22Rv1 (cell line): ENCODE measurements at regions not wholly inside any gene's neighbourhood (a gene's known extent, or its start where the extent isn't known, plus 50 kb on each side); places are given as distances from the start of the nearest gene placed in this dataset.

Experiments
- H3K27ac ChIP-seq: fragments of 450-650 bp; 2 replicates; pipeline ENCODE4 v1.5.1; 2017
- ZFX ChIP-seq: fragments of 450-650 bp; IDR thresholded peaks from 2 replicates; pipeline ENCODE4 v1.6.1; 2017; ENCODE audit warnings: antibody characterized with exemption, borderline replicate concordance
- TF ChIP-seq, protein P1 (sequence below): fragments of 450-650 bp; IDR thresholded peaks from 2 replicates; pipeline ENCODE4 v1.5.1; 2017; ENCODE audit warnings: mild to moderate bottlenecking

DNA sequence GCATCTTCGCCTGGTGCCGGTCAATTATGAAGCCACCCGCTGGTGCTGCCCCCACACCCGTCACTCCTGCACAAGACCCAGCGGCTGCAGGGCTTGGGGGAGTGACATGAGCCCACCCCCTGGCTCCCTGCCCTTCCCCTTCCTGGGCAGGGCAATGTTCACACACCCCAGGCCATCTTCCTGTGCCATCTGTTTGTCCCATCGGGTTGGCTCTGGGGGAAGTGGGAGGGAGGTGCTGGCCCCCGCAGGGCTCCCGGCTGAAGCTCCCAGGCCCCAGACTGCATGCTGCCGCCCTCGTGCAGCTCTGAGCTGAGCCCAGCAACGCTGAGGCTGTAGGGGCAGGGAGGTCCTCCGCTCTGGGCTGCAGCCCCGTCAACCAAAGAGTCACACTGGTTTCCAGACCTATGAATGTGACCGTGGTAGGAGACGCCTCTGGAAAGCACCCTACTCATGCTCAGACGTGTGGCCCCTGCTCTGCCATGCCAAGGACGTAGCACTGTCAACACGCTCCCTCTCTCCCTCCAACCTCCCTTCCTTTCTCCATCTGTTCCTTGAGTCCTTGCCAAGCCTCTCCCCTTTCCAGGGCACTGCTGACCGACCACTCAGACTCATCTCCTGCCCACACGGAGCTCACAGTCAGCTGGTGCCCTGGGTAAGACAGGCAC is 140.4 kb downstream of the ENGASE start:
- no peak overlapping the region for H3K27ac ChIP-seq
- TF ChIP-seq, protein P1, sequence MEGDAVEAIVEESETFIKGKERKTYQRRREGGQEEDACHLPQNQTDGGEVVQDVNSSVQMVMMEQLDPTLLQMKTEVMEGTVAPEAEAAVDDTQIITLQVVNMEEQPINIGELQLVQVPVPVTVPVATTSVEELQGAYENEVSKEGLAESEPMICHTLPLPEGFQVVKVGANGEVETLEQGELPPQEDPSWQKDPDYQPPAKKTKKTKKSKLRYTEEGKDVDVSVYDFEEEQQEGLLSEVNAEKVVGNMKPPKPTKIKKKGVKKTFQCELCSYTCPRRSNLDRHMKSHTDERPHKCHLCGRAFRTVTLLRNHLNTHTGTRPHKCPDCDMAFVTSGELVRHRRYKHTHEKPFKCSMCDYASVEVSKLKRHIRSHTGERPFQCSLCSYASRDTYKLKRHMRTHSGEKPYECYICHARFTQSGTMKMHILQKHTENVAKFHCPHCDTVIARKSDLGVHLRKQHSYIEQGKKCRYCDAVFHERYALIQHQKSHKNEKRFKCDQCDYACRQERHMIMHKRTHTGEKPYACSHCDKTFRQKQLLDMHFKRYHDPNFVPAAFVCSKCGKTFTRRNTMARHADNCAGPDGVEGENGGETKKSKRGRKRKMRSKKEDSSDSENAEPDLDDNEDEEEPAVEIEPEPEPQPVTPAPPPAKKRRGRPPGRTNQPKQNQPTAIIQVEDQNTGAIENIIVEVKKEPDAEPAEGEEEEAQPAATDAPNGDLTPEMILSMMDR, result no peak
- no peak for TF ChIP-seq ZFX

DNA sequence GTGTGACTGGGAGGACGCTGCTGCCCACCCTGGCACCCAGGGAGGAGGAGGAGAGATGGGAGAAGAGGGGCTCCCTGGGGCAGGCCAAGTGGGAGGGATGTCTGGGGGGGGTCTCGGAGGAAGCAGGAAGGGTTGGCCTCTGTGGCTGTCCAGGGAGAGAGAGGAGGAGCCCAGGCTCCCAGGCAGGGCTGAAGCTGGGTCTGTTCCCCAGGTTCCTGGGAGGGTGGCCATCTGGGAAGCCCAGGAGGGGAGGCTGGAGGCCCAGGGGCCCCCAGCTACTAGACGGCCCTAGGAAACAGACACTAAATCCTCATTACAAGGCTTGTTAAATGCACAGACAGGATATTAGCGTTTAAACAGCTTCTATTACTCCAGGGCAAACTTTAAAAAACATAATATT is 139.8 kb downstream of the ENGASE start:
- H3K27ac ChIP-seq, result no peak overlapping the region
- TF ChIP-seq, protein P1, result no peak
- TF ChIP-seq ZFX, result no peak

DNA sequence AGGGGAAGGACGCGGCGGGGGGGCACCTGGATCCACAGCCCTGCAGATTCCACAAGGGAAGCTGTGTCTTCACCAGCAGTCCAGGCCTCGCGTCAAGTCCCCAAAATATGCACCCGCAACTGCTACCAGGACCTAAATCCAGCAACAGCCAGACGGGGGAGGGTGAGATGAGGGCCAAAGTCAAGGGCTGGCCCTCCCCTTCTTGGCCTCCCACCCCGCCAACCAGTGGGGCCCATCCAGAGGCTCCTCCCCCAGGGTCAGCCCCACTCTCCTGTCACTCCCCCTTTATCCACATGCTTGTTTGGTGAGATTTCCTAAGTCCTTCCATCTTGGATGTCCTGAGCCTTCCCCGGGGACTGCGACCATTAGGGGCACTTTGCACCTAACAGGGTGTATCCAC is 138.7 kb downstream of the ENGASE start:
- H3K27ac ChIP-seq, result no peak overlapping the region
- TF ChIP-seq, protein P1, result no peak
- no peak for TF ChIP-seq ZFX

DNA sequence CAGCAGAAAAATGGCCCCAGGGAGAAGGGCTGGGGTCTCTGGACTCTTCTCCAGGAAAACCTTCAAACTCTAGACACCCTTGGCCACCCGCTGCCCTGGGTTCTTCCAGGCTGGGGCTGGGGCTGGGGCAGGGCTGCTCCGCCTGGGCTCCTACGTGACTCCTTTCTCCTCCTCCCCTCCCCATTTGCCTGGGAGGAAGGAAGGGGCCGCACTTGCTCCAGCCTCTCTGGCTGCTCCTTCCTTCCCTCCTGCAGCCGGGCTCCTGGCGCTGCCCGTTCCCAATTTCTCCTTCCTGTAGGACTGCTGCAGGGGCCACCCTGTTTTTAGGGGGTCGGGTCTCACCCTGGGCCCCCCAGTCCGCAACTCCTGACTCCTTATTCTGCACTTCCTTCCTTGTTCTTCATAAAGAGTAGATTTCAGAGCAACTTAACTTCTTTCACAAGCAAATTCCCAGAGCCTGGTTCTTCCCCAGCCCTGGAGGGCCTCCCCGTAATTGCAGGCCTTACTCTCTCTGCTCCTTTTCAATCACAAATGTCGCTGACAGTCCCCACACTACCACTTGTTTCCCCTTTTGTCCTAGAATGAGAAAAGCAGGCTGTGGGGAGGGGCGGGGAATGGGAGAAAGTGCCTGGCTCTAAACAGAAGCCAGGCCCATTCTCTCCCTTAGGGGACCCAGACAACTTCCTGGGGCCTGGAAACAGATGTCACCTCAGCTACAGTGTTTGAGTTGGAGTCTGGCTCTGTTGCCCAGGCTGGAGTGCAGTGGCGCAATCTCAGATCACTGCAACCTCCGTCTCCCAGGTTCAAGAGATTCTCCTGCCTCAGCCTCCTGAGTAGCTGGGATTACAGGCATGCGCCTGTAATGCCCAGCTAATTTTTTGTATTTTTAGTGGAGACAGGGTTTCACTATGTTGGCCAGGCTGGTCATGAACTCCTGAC is 137.8 kb downstream of the ENGASE start:
- no peak for TF ChIP-seq ZFX
- TF ChIP-seq, protein P1, result no peak
- no peak overlapping the region for H3K27ac ChIP-seq

DNA sequence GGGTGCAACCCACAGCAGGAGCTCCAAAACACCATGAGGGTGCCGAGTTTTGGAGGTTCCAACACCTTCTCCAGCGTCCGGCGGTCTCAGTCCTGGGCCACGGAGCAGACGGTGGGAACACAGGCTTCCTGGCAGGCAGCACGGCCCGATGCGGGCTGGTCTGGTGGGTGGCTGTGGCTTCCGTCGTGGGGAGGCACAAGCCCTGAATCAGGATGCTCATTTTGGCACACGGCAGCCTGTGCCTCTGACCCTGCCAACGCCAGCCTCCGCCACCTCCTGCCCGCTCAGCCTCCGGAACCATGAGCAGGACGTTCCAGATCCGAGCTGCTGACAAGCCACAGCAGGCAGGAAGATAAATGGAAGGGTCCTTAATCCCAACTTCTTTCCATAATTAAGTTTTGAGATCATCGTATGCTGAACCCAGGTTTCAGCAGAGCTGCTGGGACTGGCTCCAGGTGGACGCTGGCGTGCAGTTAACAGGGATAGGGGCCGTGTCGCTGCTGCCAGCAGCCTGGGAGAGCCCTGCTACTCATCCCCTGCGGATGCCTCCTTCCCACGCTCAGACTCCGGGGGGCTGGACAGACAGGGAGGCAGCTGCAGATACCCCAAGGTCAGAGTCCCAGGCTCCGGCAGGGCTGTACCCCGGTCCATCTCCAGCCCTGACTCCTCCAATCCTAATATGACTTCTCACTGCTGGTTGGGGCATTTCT is 136.6 kb downstream of the ENGASE start:
- H3K27ac ChIP-seq, result no peak overlapping the region
- TF ChIP-seq ZFX, result no peak
- TF ChIP-seq, protein P1, result no peak

DNA sequence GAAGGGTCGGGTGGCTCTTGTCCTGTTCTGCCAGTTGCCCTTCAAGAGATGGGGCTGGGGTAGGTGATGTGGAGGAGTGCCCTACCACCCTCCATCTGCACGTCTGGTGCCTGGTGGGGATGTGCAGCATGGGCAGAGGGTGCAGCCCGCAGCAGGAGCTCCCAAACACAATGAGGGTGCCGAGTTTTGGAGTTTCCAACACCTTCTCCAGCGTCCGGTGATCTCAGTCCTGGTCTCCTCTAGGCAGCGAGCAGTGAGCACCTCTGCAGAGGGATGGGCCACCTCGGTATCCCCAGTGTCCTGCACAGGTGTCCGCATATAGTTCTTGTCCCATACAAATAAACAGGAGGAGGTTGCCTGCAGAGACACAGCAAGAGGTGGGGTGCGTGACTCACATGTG is 136.0 kb downstream of the ENGASE start:
- TF ChIP-seq, protein P1, result no peak
- no peak for TF ChIP-seq ZFX
- no peak overlapping the region for H3K27ac ChIP-seq
